Endodermal cell (in vitro differentiated cells): ENCODE measurements at regions not wholly inside any gene's neighbourhood (a gene's known extent, or its start where the extent isn't known, plus 50 kb on each side); places are given as distances from the start of the nearest gene placed in this dataset.

ENCODE experiments used
- DNase-seq: peaks from one replicate; pipeline ENCODE4 v3.0.0-alpha.2; 2017
- H3K27ac ChIP-seq: 2 replicates; pipeline ENCODE4 v1.5.1; 2013; ENCODE audit warnings: mild to moderate bottlenecking, low read depth, low read length, moderate library complexity
- H3K27me3 ChIP-seq: 2 replicates; pipeline ENCODE4 v1.6.1; 2013; ENCODE audit warnings: mild to moderate bottlenecking, low read length, moderate library complexity; ENCODE audit not compliant: insufficient read depth, control insufficient read depth, poor library complexity, severe bottlenecking
- H3K36me3 ChIP-seq: 2 replicates; pipeline ENCODE4 v1.7.0; 2013; ENCODE audit warnings: mild to moderate bottlenecking, low read length, moderate library complexity; ENCODE audit not compliant: control insufficient read depth, insufficient read depth
- H3K4me1 ChIP-seq: one replicate; pipeline ENCODE4 v1.7.0; 2013; ENCODE audit warnings: low read length; ENCODE audit not compliant: control insufficient read depth, insufficient read depth
- H3K4me3 ChIP-seq: 2 replicates; pipeline ENCODE4 v1.5.1; 2013; ENCODE audit warnings: mild to moderate bottlenecking, low read length, moderate library complexity
- H3K9ac ChIP-seq: 2 replicates; pipeline ENCODE4 v1.6.1; 2013; ENCODE audit warnings: mild to moderate bottlenecking, low read length, moderate library complexity; ENCODE audit not compliant: poor library complexity, severe bottlenecking; ENCODE audit errors: extremely low read depth
- H3K9me3 ChIP-seq: 2 replicates; pipeline ENCODE4 v1.6.1; 2013; ENCODE audit warnings: mild to moderate bottlenecking, low read length, moderate library complexity; ENCODE audit not compliant: control insufficient read depth
- H3K27ac Mint-ChIP-seq: 2 replicates; pipeline ENCODE4 v1.8.0; 2020; ENCODE audit warnings: mixed read lengths
- H3K27me3 Mint-ChIP-seq: 2 replicates; pipeline ENCODE4 v1.8.0; 2021; ENCODE audit warnings: mild to moderate bottlenecking, mixed read lengths; ENCODE audit not compliant: insufficient read depth
- H3K36me3 Mint-ChIP-seq: 2 replicates; pipeline ENCODE4 v1.8.0; 2020; ENCODE audit warnings: low read depth, mixed read lengths
- H3K4me1 Mint-ChIP-seq: 2 replicates; pipeline ENCODE4 v1.8.0; 2020; ENCODE audit warnings: mixed read lengths
- H3K4me3 Mint-ChIP-seq: 2 replicates; pipeline ENCODE4 v1.8.0; 2020; ENCODE audit warnings: mild to moderate bottlenecking, moderate library complexity, mixed read lengths
- H3K9me3 Mint-ChIP-seq: 2 replicates; pipeline ENCODE4 v1.8.0; 2020; ENCODE audit warnings: mild to moderate bottlenecking, mixed read lengths
- CTCF ChIP-seq: fragments of 200-600 bp; sonication (generic); conservative IDR thresholded peaks from 2 replicates; pipeline ENCODE4 v1.5.0; 2021; ENCODE audit warnings: antibody characterized with exemption, mild to moderate bottlenecking
- WGBS, 2 experiments: methylation state at CpG; one replicate each; pipeline versions ENCODE4 v1.1.5 to v1.1.7; 2013; ENCODE audit warnings: missing lambda C conversion rate in 2 of 2, mixed read lengths in 1 of 2; ENCODE audit not compliant: insufficient coverage in 1 of 2, insufficient read length in 1 of 2; 5-methylcytosine and 5-hydroxymethylcytosine counted together

- Mint-ChIP-seq H3K27me3 (no peaks in the 10 kb centered on the region), H3K4me1 (no peaks in the 10 kb centered on the region), H3K36me3 (no peaks in the 10 kb centered on the region), H3K27ac (no peak overlapping the region), H3K4me3 (no peak overlapping the region), H3K9me3 (no peaks in the 10 kb centered on the region)
- WGBS, 2 experiments, result 89 to 100% methylated on average over 2 to 4 of the region's 5 CpGs
- no peak for DNase-seq
- no peaks in the 10 kb centered on the region for H3K9me3 ChIP-seq
- TF ChIP-seq CTCF, result no peak
- H3K27me3 ChIP-seq, result no peaks in the 10 kb centered on the region
- no peaks in the 10 kb centered on the region for H3K36me3 ChIP-seq
- no peak overlapping the region for H3K4me3 ChIP-seq
- no peak overlapping the region for H3K27ac ChIP-seq
- H3K4me1 ChIP-seq, result no peaks in the 10 kb centered on the region
- no peak overlapping the region for H3K9ac ChIP-seq
Measured at GRCh38 chr3:80014576-80014975, 246.8 kb upstream of the ROBO1 start.

DNA sequence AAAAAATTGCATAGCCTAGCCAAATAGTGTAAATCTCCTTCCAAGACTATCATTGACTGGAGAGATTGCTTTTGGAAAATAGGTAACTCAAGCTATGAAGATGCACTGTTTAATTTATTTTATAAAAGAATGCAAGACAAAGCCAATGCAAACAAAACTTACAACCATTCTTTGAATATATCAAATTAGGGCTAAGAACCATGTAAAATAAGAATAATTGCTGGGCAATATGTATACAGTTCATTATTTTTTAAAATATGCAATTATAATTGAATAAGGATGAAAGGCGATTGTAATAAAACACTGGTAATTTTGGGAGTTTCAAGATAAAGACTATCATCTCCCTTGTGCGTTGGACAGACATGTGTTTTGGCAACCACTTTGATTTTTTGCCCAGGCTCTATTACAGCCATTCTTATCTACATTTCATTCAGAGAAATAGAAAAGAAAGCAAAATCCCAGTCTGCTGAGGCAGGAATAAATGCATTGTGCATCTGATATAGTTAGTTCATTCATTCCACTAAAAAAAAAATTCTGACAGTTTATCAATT lies 242.3 kb upstream of the ROBO1 start:
- Mint-ChIP-seq H3K4me3 (no peak overlapping the region), H3K27ac (no peak overlapping the region), H3K4me1 (no peaks in the 10 kb centered on the region), H3K36me3 (no peaks in the 10 kb centered on the region), H3K27me3 (no peaks in the 10 kb centered on the region), H3K9me3 (no peaks in the 10 kb centered on the region)
- Histone ChIP-seq H3K9ac (no peak overlapping the region), H3K4me3 (no peak overlapping the region), H3K27ac (no peak overlapping the region), H3K36me3 (no peaks in the 10 kb centered on the region), H3K27me3 (no peaks in the 10 kb centered on the region), H3K4me1 (no peaks in the 10 kb centered on the region), H3K9me3 (no peaks in the 10 kb centered on the region)
- 94% methylated on average over 2 of the region's 2 CpGs; no CpG with 5 or more reads in 1 of the 2 experiments for WGBS, 2 experiments
- TF ChIP-seq CTCF, result no peak
- no peak for DNase-seq

DNA sequence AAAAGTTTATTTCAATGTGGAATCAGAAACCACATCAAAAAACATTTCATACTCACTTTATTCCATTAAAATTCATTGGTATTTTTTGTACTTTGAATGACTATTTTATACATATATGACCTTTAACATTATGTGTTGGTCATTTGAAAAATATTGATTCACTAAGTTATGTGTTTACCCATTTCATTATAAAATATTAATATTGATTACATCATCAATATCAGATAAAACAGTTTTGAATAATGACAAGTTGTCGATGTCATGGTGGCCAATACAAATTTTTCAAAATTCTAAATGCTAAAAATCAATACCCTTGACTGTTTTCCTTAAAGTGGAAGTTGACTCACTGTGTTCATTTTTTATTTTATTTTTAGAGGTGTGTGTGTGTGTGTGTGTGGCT lies 239.7 kb upstream of the ROBO1 start:
- H3K9me3 ChIP-seq, result no peaks in the 10 kb centered on the region
- no peaks in the 10 kb centered on the region for H3K36me3 ChIP-seq
- TF ChIP-seq CTCF, result no peak
- Mint-ChIP-seq H3K4me3 (no peak overlapping the region), H3K36me3 (no peaks in the 10 kb centered on the region), H3K27me3 (no peaks in the 10 kb centered on the region), H3K4me1 (no peaks in the 10 kb centered on the region), H3K9me3 (no peaks in the 10 kb centered on the region), H3K27ac (no peak overlapping the region)
- 90% methylated on average over 1 of the region's 1 CpG; no CpG with 5 or more reads in 1 of the 2 experiments for WGBS, 2 experiments
- no peaks in the 10 kb centered on the region for H3K27me3 ChIP-seq
- no peak for DNase-seq
- H3K9ac ChIP-seq, result no peak overlapping the region
- no peaks in the 10 kb centered on the region for H3K4me1 ChIP-seq
- H3K4me3 ChIP-seq, result no peak overlapping the region
- H3K27ac ChIP-seq, result no peak overlapping the region
